ENCODE measurements at regions not wholly inside any gene's neighbourhood (a gene's known extent, or its start where the extent isn't known, plus 50 kb on each side); places are given as distances from the start of the nearest gene placed in this dataset.

DNA sequence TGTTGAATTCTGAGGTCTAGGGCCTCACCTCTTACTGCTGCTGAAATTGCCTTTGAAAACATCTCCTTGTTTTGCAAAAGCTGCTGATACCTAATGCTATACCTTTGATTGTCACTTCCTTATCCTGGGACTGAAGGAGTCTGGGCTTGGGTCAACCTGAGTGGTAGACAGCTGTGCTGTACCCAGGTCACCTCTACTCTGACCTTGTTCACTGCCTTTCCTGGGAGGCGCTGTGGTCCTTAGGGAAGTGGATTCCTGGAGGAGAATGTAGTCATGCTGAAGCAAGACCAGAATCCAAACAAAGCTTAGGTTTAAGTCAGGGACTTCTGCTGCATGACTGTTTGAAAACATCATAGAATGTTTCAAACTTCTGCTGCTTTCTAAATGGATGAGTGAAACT, 191.4 kb downstream of the SNAPC1 start:
- DNase-seq = no peak

DNA sequence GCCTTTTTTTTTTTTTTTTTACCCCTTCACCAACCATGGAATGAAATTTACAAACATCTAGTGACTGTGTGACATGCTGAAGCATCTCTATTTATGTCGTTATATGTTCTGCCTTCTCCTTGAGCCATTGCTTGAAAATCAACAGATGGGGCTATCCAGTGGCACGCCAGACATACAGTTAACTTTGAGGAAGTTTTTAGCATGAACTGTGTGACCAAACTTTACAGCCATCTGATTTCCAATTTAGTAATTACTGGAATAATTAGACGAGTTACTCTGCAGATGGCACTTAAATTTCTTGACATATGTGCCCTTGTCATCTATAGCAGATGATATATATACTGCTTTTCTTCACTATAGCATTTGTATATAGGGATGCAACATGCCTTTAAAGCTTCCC, 192.1 kb downstream of the SNAPC1 start:
- no peak for DNase-seq

DNA sequence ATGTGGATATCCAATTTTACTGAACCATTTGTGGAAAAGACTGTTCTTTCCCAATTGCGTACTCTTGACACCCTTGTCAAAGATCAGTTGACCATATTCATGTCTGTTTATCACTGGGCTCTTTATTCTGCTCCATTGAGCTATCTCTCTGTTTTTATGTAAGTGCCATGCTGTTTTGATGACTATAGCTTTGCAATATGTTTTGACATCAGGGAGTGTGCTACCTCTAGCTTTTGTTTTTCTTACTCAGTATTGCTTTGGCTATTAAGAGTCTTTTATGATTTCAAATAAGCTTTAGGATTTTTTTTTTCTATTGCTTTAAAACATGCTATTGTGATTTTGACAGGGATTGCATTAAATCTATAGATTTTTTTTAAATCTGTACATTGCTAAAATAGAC, 194.3 kb downstream of the SNAPC1 start:
- no peak for DNase-seq

DNA sequence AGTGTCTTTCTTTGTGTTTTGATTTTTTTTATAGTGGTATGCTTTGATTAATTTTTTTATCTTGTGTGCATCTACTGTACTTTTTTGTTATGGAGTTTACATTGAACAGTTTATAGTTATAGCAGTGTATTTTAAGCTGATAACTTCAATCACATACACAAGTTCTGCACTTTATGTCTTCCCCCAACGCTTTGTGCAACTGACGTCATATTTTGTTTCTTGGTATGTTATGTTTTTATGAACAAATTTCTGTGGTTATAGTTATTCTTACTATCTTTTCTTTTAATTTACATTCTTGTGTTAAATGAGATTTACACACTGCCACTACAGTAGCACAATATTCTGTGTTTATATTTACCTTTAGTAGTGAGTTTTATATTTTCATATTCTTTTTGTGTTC, 197.1 kb downstream of the SNAPC1 start:
- DNase-seq = no peak

DNA sequence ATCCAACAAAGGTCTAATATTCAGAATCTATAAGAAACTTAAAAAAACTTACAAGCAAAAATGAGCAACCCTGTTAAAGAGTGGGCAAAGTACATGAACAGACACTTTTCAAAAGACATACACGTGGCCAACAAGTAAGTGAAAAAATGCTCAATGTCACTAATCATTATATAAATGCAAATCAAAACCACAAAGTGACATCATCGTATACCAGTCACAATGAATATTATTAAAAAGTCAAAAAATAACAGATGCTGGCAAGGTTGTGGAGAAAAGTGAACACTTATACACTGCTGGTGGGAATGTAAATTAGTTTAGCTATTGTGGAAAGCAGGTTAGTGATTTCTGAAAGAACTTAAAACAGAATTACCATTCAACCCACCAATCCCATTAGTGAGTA, 199.1 kb downstream of the SNAPC1 start:
- no peak for DNase-seq

DNA sequence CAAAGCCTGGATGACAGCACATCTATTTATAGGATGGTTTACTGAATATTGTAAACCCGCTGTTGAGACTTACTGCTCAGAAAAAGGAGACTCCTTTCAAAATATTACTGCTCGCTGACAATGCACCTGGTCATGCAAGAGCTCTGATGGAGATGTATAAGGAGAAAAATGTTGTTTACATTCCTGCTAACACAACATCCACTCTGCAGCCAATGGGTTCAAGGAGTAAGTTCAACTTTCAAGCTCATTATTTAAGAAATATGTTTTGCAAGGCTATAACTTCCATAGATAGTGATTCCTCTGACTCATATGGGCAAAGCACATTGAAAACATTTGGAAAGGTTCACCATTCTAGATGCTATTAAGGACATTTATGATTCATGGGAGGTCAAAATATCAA, 201.7 kb downstream of the SNAPC1 start:
- DNase-seq = no peak

DNA sequence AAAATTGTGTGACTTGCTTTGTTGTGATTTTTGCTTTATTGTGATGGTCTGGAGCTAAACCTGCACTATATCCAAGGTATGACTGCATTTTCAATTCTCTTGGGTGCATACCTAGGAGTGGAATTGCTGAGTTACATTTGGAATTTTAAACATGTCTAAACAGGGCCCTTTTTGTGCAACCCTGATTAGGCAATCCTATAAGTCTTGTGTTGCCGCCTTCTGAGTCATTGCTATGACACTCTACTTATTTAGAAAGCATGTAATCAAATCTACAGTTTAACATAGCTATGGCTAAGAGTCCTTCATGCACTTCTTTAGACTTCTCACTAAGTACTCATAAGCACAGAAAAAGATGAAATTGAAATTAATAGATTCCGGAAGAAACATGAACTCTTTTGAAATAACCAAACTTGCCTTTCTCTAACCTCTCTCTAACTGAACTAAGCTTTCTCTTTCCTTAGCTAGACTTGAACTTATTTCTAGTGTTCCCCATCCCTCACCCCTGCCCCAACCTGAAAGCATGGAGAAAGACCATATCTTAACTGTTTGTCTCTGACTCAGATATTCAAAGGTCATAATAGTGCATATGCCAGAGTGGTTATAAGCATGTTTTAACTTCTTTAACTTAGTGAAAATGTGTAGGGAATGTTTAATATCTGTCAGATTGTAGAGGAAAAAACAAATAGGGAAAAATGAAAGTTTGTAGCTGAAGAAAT, 203.0 kb downstream of the SNAPC1 start:
- no peak for DNase-seq

DNA sequence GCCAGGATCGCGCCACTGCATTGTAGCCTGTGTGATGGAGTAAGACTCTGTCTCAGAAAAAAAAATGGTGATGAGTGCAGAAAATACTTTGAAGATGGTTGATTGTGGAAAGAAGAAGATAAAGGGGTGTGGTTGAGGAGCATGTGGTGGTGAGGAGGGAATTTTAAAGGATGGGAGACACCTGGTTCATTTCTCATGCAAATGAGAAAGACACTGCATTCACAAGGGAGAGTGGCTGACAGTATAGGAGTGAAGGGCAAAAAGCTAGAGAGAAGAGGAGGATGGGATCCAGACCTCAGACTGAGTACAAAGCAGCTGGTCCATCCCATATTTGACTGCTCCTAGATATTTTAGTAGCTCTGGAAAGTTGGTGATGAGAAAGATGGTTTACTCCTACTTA, 206.0 kb downstream of the SNAPC1 start:
- no peak for DNase-seq

DNA sequence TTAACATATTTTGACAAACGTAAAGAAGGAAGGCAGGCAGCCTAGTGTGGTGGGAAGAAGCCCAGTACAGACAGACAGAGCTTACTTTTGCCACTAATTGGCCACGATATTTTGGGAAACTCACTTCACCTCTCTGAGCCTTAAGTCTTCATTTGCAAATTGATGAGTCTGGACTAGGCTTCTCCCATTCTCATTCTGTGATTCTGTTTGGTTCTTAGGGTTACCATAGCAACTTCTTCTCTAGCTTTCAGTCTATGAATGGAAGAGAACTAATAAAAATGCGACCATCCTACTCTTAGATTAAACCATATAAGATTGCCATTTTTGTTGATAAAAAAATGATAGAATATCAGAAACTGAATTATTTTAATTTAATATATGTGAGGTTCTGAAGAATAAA, 210.5 kb downstream of the SNAPC1 start:
- DNase-seq = no peak

DNA sequence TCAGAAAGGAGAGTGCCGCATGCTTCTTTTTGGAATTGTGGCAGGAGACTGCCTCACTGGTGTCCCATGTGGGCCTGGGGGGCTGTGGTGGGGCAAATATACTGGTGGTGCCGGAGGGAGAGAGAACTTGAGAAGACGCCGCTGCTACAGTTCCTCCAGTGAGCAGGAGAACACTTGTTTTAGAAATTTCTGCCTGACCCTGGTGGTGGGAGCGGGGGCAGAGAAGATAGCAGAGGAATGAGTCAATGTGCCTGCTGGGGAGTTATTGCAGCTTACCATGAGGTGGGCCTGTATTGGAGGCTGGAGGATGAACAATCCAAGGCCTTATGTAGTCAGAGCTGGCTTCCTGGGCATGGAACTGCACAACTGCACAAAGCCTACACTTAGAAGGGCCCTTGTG, 211.8 kb downstream of the SNAPC1 start:
- no peak for DNase-seq

DNA sequence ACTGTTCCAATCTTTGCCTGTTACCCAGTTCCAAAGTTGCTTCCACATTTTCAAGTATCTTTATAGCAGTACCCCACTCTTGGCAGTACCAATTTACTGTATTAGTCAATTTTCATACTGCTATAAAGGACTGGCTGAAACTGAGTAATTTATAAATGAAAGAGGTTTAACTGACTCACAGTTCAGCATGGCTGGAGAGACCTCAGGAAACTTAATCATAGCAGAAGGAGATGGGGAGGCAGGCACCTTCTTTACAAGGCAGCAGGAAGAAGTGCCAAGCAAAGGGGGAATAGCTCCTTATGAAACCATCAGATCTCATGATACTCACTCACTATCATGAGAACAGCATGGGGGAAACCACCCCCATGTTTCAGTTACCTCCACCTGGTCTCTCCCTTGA, 215.0 kb downstream of the SNAPC1 start:
- no peak for DNase-seq

DNA sequence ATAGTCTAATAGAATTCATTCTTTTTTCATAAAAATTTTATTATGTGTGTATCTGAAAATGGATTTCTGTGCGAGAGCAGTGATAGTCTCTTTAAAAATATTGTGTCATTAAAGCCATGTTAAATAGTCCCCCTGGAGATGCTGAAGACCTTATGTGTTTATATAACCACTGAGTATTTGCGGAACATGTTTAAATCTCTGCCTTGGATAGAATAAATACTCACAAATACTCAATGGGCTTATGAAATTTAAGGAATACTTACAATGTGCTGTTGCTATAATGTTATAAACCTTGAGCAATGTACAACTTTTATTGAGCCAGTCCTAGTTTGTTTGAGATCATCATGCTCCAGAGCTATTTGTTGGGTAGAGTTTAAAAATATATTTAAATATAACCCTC, 226.0 kb downstream of the SNAPC1 start:
- no peak for DNase-seq

DNA sequence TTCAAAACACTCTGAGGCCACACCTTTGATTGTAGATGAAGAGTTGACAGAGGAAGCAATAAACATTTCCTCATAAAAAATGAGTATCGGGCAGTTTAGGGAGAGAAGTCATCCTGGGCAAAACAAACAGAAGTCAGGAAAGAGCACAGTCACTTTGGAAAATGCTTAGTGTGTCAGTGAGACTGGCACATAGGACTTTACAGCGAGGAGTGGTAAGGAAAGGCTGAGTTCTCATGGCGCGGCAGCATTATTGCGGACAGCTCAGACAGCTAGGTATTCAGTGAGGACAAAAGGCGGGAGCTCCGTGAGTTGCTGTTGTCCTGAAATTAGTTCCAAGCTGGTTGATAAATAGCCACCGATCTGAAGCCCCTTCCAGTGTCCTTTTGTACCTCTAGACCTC, 229.9 kb downstream of the SNAPC1 start:
- DNase-seq = no peak

DNA sequence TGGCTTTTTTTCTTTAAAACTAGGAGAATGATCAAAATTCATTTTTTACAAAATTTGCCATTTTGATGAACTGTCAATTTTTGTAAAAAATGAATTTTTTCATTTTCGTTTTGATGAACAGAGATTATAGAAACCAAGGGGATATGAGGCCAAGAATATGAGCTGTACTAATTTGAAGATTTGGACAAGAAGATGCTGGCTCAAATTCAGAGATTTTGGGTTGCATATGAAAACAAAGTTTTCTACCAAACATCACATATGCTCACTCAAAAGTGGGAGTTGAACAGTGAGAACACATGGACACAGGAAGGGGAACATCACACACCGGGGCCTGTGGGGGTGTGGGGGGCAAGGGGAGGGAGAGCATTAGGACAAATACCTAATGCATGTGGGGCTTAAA, 230.7 kb downstream of the SNAPC1 start:
- no peak for DNase-seq

DNA sequence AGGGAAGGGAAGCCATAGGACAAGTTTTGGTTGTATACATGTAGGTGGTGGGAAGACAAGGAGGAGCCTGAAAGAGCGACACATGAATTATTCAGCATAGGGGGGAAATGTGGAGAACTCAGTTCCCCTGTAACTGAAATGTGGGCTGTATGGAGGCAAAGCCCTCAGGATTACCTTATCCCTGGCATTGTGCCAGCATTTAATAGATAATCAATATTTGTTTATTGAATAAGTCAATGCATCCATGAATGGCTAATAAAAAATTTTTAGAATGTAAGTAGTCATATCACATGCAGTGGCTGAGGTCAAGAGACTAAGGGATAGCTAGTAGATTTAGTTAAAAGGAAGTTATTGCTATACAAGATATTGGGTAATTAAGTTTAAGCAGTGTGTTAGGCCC, 232.4 kb downstream of the SNAPC1 start:
- DNase-seq = no peak

DNA sequence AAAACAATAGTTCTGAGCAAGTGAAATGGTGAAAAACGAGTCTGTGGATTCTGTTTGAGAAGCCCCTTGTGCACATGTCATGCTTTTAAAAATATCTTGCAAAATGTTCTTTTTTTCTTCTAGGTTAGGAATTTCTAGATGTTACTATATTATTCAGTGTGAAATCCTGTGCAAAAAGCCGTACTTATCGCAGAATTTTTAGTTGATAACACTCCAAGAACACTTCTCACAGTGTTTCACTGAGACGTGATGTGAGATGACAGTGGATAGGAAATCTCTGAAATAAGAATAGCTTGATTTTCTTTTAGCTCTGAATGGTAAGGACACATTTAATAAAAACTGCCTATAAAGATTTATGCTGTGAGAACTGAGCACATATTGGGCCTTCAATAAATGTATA, 234.5 kb downstream of the SNAPC1 start:
- DNase-seq = no peak

DNA sequence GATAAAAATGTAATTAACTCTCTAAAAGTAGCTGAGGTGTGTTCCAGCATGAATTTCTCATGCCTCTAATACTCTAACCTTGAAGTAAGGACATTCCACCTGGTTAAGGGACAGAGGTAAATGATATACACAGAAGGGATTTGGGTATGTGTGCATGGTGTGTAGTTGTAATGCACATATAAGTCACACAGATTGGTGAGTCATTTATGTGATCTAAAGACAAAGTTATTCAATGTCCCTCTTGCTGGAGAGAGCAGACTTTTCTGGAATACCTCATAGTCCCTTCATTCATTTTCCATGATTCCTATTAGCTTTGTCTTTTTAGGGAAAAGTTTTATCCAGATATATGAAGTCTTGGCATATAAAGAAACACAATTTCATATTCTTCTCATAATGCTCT, 234.9 kb downstream of the SNAPC1 start:
- DNase-seq = no peak

DNA sequence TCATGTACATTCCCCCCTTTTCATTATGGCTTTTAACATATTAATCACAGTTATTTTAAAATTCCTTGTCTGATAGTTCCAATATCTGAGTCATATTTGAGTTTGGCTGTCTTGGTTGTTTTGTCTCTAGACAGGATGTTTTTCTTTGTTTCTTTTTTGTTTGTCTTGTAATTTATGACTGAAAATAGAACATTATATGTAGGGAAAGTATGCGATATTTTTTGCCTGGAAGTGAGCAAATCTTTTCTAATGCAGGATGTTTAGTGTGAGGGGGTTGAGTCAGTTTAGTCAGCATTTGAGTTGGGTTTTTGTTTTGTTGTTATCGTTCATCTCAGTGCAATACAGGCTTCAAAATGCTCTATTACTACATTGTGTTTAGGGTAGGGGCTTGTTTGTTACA, 239.7 kb downstream of the SNAPC1 start:
- no peak for DNase-seq

DNA sequence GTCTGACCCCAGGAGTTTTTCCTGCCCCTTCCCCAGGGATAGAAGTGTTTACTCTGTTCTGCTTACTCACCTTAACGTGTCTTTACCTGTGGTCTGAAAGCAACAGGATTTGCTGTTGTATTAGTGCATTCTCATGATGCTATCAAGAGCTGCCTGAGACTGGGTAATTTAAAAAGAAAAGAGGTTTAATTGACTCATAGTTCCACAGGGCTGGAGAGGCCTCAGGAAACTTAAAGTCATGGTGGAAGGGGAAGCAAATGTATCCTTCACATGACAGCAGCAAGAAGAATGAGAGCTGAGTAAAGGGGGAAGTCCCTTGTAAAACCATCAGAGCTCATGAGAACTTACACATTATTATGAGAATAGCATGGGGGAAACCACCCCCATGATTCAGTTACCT, 240.4 kb downstream of the SNAPC1 start:
- no peak for DNase-seq

DNA sequence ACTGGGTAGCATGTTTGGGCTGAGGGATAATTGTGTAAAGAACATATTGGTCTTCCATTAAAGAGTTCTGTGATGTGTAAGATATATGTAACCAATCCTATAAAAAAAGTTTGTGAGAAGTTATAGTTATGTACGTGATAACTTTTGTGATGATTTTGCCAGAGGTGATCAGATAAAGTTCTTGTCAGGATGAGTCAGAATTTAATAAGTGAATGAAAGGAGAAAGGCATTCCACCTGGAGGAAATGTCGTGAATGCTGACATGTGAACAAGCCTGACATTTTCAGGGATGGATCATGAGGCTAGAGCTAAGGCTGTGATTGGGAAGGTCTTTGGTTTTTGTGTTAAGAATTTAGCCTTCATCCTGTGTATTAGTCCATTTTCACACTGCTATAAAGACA, 241.5 kb downstream of the SNAPC1 start:
- DNase-seq = no peak

DNA sequence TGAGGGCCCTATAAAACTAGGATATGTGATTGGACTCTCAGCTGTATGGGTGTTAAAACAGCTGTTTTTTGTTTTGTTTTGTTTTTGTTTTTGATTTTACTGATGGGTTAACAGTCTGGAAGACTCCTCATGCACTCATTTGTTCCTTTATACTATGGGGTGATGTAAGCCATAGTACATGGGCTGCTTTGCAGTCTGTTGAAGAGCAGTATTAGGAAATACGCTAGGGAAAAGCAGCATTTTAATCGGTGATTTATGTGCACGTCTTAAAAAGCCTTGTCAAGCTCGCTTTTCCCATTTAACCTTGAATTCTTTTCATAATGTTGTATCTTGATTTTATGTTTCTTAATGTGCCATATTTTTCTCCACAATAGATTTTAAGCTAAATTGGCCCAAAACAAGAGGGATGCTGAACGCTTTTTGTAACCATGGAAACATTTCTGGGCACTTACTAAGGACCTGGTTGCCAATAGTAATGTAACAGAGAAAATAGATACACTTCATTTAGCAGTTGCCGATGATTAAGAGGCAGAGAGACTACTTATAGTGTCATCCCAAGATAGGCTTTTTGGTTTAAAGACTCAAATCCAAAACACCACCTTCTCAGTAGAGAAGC, 244.0 kb downstream of the SNAPC1 start:
- no peak for DNase-seq

DNA sequence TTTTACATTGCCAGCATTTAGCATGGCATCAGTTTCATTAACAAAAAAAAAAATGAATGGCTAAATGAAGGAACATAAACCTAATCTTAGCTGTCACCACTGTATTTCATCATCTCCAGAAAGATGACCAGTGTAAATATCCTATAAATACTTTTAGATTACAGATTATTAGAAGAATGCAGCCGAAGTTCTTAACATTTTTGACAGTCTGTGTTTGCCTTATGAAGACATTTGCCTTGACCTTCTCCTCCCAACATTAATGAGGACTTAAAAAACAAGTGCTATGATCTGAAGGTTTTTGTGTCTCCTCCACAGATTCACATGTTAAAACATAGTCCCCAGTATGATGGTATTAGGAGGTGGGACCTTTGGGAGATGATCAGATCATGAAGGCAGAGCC, 253.0 kb downstream of the SNAPC1 start:
- no peak for DNase-seq

DNA sequence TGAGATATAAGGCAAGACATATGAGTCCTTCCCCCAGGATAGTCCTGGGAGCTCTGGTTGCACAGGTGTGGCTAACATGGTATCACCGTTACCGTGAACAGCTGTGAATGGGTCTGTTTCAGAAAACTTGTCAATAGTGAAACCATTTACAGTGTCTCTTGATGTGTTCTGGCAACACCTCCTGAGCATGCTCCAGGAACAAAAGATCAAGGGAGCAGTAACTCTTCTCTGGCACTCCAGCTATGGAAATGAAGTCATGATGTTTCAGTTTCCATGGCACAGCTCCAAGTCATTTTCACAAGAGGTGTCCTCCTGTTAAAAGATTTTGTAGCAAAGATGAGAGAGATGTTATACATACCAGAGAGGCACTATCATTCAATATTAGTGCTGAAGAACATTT, 253.7 kb downstream of the SNAPC1 start:
- no peak for DNase-seq

DNA sequence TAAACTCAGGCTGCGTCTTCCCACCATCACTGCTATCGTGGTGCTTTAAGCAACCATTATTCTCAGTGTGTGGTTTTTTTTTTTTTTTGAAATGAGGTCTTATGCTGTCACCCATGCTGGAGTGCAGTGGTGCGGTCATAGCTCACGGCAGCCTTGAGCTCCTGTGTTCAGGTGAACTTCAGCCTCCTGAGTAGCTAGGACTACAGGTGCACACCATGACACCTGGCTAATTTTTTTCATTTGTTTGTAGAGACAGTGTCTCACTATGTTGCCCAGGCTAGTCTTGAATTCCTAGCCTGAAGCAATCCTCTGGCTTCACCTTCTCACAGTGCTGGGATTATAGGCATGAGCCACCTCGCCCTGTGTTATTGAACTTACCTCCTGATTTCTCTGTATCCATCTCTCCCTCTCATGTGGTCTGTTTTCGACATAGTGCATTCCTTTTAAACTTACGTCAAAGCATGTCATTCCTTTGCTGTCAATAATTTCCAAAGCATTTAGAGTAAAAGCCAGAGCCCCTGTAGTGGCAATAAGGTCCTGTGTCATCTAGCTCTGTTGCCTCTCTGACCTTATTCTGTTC, 255.5 kb downstream of the SNAPC1 start:
- no peak for DNase-seq

DNA sequence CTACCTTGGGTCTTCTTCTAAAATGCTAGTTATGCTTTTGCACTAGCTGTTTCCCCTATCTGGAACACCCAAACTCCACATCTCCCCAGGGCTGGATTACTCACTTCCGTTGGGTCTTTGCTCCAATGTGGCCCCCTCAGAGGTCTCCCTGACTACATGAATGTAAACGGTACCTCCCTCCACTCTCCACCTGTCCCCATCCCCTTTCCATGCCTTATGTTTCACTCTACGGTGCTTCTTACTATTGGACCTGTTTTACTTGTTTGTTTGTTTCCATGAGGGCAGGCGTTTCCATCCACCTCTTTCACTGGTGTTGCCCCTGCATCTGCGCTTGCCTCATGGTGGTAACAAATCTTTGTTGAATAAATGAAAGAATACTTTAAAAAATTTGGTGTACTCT, 256.4 kb downstream of the SNAPC1 start:
- DNase-seq = no peak

Data from T-helper 1 cell (primary cell).